Uterus (tissue), 2 donors: ENCODE measurements at regions not wholly inside any gene's neighbourhood (a gene's known extent, or its start where the extent isn't known, plus 50 kb on each side); places are given as distances from the start of the nearest gene placed in this dataset.

Experiments used
- CTCF ChIP-seq, 4 experiments: fragments of 200-600 bp in 2 of 4; fragments of 450-650 bp in 2 of 4; sonication (generic) in 2 of 4; IDR thresholded peaks; one replicate each; pipeline ENCODE4 v1.5.1; 2016 to 2019; ENCODE audit warnings: antibody characterized with exemption in 4 of 4, mild to moderate bottlenecking in 2 of 4, moderate library complexity in 1 of 4
- POLR2A ChIP-seq, 2 donors: fragments of 450-650 bp; IDR thresholded peaks; one replicate each; pipeline ENCODE4 v1.6.1; 2016; ENCODE audit warnings: antibody characterized with exemption in 2 of 2, mild to moderate bottlenecking in 1 of 2, moderate library complexity in 1 of 2

GRCh38 chr16:80230328-80231120 is 310.3 kb upstream of the DYNLRB2 start:
- TF ChIP-seq CTCF (IDR thresholded peaks at IDR 0.05) (no peak), POLR2A (IDR thresholded peaks at IDR 0.05) (no peak)
